HG03378 (cell line): ENCODE measurements at regions not wholly inside any gene's neighbourhood (a gene's known extent, or its start where the extent isn't known, plus 50 kb on each side); places are given as distances from the start of the nearest gene placed in this dataset.
A peak's percentile ranks its signal among the peaks of the same experiment; 100 is the strongest.

Source experiments
- ATAC-seq: cut with Tn5 transposase; IDR thresholded peaks from one replicate; pipeline ENCODE4 v1.9.1; 2021; ENCODE audit warnings: mild to moderate bottlenecking, moderate library complexity; ENCODE audit not compliant: unreplicated experiment

DNA sequence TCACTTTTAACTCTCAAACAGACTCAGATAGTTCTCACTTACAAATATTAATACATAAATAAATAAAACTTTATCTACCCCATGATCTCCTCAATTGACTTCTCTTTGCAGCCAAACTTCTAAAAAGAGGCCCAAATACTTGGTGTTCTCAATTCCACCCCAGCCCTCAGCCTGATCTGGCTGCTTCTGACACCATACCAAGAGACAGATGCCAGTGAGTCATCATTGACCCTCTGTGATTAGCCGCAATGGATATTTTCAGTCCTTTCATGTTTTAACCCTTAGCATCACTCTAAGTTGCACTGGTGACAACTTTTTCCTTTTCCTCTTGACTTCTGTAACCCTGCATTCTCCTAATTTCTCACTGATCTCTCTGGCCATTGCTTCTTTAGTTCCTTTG, 184.1 kb upstream of the ARHGAP20 start:
- no peak for ATAC-seq

DNA sequence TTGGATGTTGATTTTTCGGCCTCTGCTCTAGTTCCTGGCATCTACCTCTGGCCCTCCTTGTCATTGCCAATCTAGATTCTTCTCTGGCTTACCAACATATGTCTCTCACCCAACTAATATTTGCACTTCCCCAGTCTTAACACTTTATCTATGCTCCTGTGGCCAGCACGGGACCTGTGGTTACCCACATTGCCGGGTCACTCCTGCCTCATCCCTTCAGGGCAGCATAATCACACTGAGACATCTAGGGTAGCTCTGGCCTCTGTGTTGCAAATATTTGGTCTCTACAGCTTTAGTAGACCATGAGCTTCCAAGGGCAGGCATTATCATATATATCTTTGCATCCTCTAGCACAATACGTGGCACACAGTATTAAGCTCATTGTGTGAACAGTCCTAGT, 182.0 kb upstream of the ARHGAP20 start:
- no peak for ATAC-seq

DNA sequence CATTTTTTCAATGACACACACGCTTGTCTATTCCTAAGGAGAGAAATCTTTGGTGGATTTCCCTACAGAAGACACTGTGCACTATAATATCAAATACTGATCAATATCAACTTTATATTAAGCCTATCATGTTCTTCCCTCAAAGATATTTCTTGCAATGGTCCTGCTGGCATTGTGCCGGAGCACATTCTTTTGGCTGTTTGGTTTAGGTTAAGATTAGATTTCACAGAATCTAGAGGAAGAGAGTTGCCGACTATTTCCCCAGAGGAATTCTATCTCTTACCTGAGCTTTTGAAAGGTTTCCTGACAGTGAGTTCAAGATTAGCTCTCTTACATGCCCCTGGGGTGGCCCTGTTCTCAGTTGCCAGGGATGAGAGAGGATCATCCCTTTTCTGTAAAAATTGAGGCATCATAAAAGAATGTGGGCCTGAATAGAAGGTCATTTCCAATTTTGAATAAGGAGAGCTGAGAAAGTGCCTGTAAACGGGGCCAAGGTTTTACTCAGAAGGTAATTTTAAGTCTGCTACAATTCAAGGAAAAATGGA, 180.6 kb upstream of the ARHGAP20 start:
- no peak for ATAC-seq

DNA sequence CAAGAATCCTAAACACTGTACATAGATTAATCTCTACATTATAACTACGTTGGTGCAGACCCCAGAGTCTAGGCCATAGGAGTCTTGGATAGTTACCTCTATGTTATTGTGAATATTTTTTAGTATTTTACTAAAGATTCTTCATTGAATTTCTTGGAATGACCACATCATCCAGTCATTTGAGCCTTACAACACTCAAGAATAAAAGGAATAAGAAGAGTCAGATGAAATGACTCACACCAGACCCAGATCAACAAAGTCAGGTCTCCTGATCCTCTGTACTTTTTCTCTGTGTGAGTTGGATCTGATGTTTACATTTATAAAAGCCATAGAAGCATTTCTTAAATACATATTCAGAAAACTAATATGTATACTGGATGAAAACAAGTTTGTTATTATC, 179.2 kb upstream of the ARHGAP20 start:
- ATAC-seq, result no peak

DNA sequence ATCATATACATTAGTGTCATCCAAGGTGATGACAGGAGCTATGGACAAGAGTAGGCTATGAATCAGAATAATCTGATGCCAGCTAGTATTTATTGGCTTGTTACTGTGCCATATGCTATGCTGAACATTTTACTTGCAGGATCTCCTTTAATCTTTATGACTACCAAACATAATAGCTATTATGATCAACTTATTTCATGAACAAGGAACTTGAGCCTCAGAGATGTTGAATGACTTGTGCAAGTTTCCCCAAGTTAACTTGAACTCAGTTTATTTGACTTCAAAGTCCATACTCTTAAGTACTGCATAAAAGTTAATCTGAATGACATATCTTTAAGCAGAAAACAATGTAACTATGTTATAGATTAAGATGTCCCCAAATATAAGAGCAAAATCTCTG, 178.8 kb upstream of the ARHGAP20 start:
- no peak for ATAC-seq

DNA sequence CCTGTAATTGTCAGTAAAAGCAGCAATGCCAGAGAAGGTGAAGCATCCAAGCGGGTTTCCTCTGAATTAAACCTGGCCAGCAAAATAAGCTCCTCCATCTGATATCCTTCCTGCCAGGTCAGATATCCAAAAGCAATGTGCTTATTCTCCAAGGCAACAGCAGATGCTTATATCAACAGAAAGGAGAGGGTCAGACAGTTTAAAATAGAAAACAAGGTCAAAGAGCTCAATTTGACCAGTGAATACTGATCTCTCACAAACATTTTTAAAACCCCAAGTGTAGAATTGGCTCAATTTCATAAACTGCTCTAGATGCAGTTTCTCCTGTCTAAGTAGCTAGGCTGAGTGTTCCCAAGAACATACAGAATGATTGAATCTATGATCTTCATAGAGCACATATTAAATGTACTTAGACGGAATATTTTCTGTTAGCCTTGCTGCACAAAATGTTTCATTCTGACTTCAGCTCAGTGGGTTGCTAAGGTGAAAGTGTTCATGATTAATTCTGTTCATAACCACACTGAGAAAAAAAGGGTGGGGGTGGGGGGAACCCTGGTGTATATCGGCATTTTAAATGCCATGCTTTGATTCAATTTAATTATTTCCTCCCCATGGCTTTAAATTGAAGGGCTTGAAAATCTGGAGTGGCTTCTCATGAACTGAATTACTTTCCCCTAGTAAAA, 174.2 kb upstream of the ARHGAP20 start:
- ATAC-seq, result no peak

DNA sequence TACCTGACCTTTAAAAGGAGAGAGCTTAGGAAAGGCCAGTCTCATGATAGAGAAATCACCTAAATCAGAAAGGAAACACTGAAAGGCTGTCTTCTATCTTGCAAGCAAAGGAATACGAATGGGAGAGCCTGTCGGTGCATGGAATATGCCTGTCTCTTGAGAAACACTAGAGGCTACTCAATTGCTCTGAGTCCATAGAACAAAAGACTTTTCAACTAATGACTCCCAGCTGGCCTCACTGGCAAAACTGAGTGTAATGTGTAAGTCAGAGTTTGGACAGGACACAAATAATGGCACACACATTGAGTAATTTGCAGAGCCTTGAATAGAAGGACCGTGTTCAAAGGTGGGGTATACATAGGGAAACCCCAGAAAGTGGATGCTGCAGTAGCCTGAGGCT, 171.0 kb upstream of the ARHGAP20 start:
- ATAC-seq, result no peak

DNA sequence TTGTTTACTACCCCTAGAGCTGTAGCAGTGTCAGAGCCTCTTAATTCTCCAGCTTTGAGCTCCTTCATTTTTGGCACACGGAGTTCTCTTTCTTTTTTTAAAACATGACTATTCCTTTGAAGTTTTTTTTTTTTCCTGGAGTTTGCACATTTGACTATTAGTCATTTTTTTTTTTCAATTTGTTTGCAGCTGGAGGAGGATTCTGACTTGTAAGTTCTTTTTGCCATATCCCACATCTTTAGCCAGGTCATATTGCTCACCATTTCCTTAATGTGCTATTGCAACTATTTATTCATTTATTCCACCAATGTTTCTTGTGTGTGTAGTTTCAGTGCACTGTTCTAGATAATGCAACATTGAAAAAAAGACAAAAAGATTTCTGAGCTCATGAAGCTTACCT, 166.3 kb upstream of the ARHGAP20 start:
- no peak for ATAC-seq

DNA sequence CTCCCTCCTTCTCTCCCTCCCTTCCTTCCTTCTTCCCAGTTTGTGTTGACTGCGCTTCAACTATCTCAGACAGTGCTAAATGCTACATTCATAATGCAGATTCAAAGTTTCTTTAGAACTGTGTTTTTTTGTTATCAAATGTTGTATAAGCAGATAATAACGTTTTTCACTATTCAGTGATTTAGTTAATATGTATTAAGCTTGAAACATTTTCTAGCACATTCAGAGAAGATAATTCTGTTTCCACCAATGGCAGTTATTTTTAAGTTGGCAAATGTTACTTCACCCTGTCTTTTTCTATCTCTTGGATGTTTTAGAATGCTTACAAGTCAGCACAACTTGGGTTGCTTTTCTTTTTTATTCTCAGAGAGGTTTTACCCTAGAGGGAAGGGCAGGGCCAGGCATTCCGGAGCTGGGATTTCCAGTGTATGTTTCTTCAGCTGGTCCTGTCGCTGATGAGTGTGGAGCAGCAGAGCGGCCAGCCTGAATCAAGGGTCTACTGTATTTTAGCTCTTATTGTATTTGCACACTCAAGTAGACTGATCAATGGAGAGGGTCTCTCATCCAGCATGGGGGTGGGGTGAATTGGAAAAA, 162.3 kb upstream of the ARHGAP20 start:
- no peak for ATAC-seq

DNA sequence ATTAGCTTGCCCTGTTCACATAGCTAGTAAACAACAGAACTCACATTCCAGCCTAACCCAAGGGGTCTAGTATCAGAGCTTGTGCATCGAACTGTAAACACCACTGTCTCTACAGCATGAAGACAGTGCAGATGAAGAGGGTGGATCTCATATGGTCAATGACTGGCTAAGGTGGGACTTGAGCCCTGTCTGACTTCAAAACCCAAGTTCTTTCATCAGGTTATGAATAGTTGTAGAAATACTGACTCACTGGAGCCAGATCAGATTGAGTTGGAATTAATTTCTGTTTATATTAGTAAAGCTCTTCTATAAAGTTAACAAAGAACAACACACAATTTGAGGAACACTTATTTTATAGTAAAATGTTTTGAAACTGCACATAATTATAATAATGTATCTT, 161.7 kb upstream of the ARHGAP20 start:
- no peak for ATAC-seq

DNA sequence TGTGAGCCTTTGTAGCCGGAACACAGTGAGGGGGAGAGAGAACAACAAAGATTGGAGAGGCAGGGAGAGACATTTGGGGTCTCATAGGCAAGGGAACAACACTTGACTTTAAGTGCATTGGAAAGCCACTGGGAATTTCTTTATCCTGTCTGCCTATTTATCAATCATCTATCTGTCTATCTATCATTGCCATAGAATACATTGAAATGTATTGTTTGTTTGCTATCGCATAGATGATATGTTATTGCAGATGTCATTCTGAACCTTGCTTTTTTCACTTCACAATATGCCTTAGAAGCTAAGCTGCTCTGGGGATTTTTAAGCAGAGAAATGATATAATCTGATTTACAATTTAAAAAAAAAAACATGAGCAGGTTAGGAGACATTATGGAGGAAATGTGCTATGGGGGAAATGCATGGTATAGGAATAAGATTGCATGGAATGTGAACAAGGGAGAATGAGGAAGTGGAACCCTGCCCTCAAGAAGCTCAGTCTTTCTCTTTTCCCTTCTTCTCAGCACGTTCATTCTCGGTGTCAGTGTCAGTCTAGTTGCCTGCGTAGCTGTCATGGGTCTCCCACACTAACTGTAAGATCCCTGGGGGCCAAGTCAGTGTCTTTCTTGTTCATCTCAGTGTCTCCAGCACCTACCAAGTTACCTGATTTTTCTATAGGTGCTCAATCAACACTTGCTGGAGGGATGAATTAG, 158.7 kb upstream of the ARHGAP20 start:
- ATAC-seq, result no peak

DNA sequence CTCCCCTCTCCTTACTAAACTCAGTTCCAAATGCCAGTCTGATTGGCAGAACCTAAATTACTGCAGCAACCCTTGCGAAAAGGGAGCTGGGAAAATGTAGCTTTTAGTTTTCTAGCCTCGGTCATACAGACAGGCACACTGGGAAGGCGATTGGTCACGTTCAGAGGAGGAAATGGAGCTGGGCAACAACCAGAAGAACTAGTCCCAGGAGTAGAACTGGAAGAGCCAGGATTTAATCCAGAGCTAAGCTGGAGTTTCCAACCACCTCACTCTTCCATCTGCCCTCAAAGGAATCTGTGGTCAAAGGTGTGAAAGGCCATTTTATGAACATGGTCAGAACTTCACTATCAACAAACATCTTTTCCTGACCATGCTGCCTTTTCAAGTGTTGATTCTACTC, 155.7 kb upstream of the ARHGAP20 start:
- no peak for ATAC-seq

DNA sequence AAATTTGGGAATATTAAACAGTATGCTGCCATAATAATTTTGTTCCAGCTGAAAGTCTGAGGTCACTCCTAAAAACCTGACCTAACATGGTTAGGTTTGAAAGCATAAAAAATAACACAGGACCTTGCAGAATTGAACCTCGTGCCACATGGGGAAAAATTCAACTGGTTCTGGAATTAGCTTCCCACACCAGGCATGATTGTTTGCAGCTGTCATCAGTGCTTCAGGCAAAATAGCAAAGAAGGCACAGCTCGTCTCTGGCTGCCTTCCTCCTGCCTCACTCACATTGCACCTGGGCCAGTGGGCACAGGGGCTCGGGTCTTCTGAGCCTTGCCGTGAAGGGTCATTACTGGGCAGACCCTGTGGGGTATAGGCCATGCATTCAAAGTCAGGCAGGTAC, 153.8 kb upstream of the ARHGAP20 start:
- no peak for ATAC-seq

DNA sequence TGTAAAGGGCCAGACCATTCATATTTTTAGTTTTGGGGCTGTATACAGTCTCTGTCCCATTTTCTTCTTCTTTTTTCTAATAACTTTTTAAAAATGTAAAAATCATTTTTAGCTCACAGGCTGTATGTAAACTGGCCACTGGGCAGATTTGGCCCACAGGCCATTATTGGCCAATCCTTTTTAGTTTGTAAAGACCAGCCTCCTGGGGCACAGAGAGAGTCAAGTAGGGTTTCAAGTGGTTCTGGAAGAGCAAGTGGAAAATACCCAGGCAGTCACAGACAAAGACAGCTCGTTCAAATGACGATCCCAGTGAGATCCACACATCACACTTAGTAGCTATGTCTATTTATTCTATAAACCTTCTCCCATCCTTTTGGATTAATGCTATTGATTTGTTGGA, 150.2 kb upstream of the ARHGAP20 start:
- no peak for ATAC-seq

DNA sequence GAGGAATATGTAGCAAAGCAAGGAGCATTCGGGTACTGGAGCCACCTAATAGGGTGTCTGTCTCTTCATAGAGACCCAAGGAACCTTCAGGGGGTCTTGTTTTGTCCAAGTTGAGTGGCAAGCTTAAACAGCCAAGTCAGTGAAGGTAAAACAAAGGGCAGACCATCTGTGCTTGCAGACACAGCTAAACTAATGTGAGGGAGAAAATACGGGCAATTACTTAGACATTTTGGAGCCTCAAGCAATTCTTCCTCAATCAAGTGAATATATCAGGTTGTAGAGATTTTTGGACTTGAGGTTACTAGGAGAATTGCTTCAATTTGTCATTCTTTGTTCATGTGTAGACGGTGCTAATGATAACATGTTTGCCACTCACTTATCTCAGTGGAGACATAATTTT, 148.2 kb upstream of the ARHGAP20 start:
- no peak for ATAC-seq

DNA sequence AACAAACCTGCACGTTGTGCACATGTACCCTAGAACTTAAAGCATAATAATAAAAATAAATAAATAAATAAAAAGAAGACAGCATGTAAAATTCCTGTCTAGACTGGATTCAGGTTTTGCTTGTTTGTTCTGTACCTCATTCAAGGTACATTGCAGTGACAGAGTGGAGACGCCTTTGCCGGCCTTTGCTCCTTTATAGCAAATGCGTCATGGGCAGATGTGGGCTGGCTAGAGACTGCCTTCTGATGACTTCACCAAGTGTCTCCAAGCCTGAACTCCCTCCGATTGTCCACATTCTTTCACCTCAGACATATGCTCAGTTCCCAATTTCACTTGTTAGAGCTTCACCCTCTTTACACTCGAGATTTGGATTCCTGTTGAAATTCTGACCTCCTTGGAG, 147.8 kb upstream of the ARHGAP20 start:
- ATAC-seq, result no peak

DNA sequence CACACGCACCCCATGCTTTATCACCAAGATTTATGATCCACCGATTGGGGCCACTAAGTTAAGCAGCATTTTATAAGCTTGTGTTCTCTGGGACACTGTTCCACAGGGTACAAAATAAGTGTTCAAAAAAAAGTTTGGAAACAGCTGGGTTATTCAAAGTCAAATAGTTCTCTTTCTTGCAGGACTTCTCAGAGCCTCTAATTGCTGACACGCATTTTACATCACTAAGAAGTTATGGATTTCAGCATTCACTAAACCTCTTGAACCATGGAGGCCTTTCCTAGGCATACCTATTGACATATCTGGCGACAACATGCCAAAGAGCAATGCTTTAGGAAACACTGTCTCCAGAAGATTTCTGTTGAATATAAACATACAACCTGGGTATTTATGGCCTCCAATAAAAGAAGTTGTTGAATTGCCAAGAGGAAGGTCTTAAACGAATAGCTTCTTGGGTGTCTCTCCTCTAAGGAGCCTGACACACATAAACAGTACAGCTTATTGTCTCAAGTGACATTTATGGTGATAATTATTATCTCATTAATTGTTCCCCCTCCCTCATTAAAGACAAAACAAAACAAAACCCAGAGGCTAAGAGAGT, 147.1 kb upstream of the ARHGAP20 start:
- ATAC-seq, result no peak

DNA sequence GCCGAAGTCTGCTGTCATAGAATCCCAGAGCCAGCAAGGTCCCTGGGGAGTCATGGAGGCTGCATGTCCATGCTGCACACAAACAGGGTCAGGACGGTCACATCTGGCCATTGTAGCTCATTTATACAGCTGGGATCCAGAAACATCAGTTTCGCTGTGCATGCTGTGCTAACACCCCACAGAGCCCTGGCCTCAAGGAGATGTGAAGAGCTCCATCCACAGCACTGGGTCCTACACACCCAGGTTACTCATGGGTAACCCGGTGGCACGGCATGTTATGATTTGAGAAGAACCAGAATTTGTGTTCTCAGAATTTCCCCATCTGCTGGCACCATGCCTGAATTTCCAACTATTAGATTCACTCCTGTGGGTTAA, 146.3 kb upstream of the ARHGAP20 start:
- ATAC-seq, result peak; percentile 60

DNA sequence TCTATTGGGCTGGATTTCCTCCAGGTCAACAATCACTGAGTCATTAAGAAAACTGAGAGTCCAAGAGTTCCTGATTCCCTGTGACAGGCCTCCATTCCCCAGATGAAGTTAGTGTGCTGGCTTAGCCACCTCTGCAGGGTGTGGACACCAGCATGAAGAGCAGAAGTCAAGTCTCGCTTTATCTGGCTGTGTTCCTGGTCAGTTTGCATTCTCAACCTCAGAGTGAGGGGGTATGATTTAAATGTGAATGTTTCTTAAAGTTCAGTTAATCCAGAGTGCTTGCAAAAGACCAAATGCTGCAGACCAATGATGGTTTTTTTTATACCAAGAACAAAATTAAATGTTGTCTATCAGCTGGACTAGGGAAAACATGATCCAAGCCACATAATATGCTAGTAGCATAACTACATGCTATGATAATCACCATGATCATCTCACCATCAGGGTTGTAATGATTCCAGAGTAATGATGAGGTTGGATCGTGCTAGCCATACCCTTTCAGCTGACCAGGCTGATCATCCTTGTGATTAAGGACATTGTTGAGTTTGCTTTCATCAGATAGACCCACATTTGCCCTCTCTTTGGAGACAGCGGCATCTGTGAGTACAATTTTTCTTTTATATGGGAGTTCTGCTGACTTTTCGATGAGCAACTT, 145.8 kb upstream of the ARHGAP20 start:
- ATAC-seq, result peak; percentile 15

DNA sequence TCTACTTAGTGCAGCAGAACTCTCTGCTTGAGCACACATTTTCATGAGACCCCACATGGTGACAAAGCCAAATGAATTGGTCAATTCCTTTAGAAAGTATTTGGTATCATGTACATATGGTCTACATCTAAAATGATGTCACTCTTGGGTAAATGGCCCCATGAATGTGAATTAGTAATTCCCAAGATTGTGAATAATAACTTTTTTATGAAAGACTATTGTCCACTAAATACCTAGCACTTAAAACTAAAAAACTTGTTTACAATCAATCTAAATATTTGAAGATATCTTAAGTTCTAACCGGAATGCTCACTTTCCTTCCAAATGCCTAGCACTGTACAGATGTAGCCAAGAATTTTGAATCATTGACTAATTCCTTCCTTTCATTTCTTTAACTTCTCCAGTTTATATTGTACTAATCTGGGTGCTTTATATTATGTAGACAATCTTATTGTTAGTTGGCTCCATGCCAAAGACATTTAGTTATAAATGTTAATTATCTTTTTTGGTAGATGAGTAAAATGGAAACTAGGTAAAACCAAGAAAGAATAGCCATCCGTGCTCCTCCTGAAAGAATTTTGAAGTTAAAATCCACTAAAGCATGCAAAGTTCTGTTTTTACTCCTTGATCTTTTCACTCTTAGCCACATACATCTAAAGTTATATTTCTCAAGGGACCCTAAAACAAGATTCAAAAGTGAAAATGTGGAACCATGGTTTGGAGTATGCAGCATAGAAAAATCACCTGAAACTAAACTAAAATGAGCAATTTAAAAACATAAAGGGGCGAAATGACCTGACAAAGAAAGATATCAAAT, 145.0 kb upstream of the ARHGAP20 start:
- peak; percentile 67 for ATAC-seq
